ENCODE measurements at regions not wholly inside any gene's neighbourhood (a gene's known extent, or its start where the extent isn't known, plus 50 kb on each side); places are given as distances from the start of the nearest gene placed in this dataset.
"Not testable (repeated sequence)": the region's sequence is repeated elsewhere in the genome, so short reads cannot be mapped to it uniquely, and the experiment has no call there.

DNA sequence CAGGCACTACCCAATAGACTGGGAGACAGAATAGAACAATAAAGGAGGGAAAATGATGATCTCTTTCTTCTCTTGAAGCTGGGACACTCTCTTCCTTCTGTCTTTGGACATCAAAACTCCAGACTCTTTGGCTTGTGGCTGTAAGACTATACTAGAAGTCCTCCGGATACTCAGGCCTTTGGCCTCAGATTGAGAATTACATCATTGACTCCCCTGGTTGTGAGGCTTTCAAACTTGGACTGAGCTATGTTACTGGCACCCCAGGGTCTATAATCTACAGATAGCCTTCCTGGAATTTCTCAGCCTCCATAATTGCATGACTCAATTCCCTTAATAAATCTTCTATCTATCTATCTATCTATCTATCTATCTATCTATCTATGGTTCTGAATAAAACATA, 294.2 kb upstream of the CT83 start:
- no peaks in the 10 kb centered on the region for H3K36me3 Mint-ChIP-seq (ENCODE audit: unreplicated experiment)
- H3K4me1 Mint-ChIP-seq (ENCODE audit: unreplicated experiment), result no peaks in the 10 kb centered on the region

GRCh38 chrX:116749943-116750342, 287.2 kb upstream of the CT83 start:
- DNase-seq (ENCODE audit: extremely low spot score, unreplicated experiment), result no peak

More for the DNA sequence above, 294.2 kb upstream of the CT83 start:
- no peaks in the 10 kb centered on the region for H3K27me3 Mint-ChIP-seq (ENCODE audit: unreplicated experiment)
- TF ChIP-seq, protein P1, sequence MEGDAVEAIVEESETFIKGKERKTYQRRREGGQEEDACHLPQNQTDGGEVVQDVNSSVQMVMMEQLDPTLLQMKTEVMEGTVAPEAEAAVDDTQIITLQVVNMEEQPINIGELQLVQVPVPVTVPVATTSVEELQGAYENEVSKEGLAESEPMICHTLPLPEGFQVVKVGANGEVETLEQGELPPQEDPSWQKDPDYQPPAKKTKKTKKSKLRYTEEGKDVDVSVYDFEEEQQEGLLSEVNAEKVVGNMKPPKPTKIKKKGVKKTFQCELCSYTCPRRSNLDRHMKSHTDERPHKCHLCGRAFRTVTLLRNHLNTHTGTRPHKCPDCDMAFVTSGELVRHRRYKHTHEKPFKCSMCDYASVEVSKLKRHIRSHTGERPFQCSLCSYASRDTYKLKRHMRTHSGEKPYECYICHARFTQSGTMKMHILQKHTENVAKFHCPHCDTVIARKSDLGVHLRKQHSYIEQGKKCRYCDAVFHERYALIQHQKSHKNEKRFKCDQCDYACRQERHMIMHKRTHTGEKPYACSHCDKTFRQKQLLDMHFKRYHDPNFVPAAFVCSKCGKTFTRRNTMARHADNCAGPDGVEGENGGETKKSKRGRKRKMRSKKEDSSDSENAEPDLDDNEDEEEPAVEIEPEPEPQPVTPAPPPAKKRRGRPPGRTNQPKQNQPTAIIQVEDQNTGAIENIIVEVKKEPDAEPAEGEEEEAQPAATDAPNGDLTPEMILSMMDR (IDR thresholded peaks at IDR 0.05), result no peak
- H3K4me3 Mint-ChIP-seq (ENCODE audit: unreplicated experiment), result no peak overlapping the region
- H3K27ac Mint-ChIP-seq (ENCODE audit: unreplicated experiment), result no peak overlapping the region
- DNase-seq (ENCODE audit: extremely low spot score, unreplicated experiment), result no peak
- H3K9me3 Mint-ChIP-seq (ENCODE audit: unreplicated experiment), result peaks cover 14% of the 10 kb centered on the region

GRCh38 chrX:116732214-116732613, 269.4 kb upstream of the CT83 start:
- H3K9me3 Mint-ChIP-seq (ENCODE audit: unreplicated experiment), result peaks cover 4% of the 10 kb centered on the region
- TF ChIP-seq, protein P1 (IDR thresholded peaks at IDR 0.05), result no peak
- no peaks in the 10 kb centered on the region for H3K4me1 Mint-ChIP-seq (ENCODE audit: unreplicated experiment)
- H3K4me3 Mint-ChIP-seq (ENCODE audit: unreplicated experiment), result no peak overlapping the region
- no peak overlapping the region for H3K27ac Mint-ChIP-seq (ENCODE audit: unreplicated experiment)
- DNase-seq (ENCODE audit: extremely low spot score, unreplicated experiment), result no peak
- no peaks in the 10 kb centered on the region for H3K36me3 Mint-ChIP-seq (ENCODE audit: unreplicated experiment)
- no peaks in the 10 kb centered on the region for H3K27me3 Mint-ChIP-seq (ENCODE audit: unreplicated experiment)

More at GRCh38 chrX:116749943-116750342, 287.2 kb upstream of the CT83 start:
- Mint-ChIP-seq H3K4me3 (ENCODE audit: unreplicated experiment) (no peak overlapping the region), H3K27ac (ENCODE audit: unreplicated experiment) (no peak overlapping the region), H3K4me1 (ENCODE audit: unreplicated experiment) (no peaks in the 10 kb centered on the region), H3K9me3 (ENCODE audit: unreplicated experiment) (peaks cover 40% of the 10 kb centered on the region), H3K36me3 (ENCODE audit: unreplicated experiment) (no peaks in the 10 kb centered on the region), H3K27me3 (ENCODE audit: unreplicated experiment) (no peaks in the 10 kb centered on the region)
- TF ChIP-seq, protein P1 (IDR thresholded peaks at IDR 0.05), result no peak

- Mint-ChIP-seq H3K27ac (ENCODE audit: unreplicated experiment) (no peak overlapping the region), H3K27me3 (ENCODE audit: unreplicated experiment) (no peaks in the 10 kb centered on the region), H3K36me3 (ENCODE audit: unreplicated experiment) (no peaks in the 10 kb centered on the region), H3K9me3 (ENCODE audit: unreplicated experiment) (peaks cover 24% of the 10 kb centered on the region), H3K4me3 (ENCODE audit: unreplicated experiment) (no peak overlapping the region), H3K4me1 (ENCODE audit: unreplicated experiment) (no peaks in the 10 kb centered on the region)
- TF ChIP-seq, protein P1 (IDR thresholded peaks at IDR 0.05), result no peak
- no peak for DNase-seq (ENCODE audit: extremely low spot score, unreplicated experiment)
These were observed 264.0 kb upstream of the CT83 start for GRCh38 chrX:116726806-116727205.

DNA sequence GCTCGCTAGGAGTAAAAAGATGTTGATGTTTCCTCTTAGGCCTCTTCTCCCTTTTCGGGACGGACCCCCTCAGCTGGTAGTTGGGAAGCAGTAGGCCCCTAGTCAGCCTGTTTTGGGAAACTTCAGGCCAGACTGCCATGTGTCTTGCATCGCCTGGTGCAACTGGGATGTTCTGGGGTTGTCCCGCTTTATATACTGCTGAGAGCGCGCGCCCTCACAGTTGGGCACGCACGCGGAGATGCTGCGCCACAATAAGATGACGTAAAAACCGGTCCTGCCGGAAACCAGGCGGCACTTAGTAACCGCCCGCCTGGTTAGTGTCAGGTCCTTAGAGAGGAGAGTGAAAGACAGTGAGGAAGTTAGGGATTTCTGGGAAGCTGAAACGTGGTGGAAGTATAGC, 231.3 kb upstream of the CT83 start:
- Mint-ChIP-seq H3K36me3 (ENCODE audit: unreplicated experiment) (no peaks in the 10 kb centered on the region), H3K27ac (ENCODE audit: unreplicated experiment) (no peak overlapping the region), H3K9me3 (ENCODE audit: unreplicated experiment) (peaks cover 4% of the 10 kb centered on the region), H3K4me3 (ENCODE audit: unreplicated experiment) (no peak overlapping the region), H3K27me3 (ENCODE audit: unreplicated experiment) (no peaks in the 10 kb centered on the region), H3K4me1 (ENCODE audit: unreplicated experiment) (no peaks in the 10 kb centered on the region)
- DNase-seq (ENCODE audit: extremely low spot score, unreplicated experiment), result no peak
- TF ChIP-seq, protein P1 (IDR thresholded peaks at IDR 0.05), result no peak

DNA sequence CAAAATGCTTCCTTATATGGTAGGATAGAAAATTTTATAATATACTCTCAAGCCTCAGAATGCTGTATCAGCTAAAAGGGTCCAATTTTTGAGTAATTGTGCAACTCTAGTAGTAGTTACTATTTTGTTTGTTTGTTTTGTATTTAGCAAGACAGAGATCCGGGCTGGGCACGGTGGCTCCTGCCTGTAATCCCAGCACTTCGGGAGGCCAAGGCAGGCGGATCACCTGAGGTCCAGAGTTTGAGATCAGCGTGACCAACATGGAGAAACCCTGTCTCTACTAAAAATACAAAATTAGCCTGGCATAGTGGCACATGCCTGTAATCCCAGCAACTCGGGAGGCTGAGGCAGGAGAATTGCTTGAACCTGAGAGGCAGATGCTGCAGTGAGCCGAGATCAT, 216.8 kb upstream of the CT83 start:
- H3K27ac Mint-ChIP-seq (ENCODE audit: unreplicated experiment); H3K27me3 Mint-ChIP-seq (ENCODE audit: unreplicated experiment); H3K4me3 Mint-ChIP-seq (ENCODE audit: unreplicated experiment); DNase-seq (ENCODE audit: extremely low spot score, unreplicated experiment); H3K36me3 Mint-ChIP-seq (ENCODE audit: unreplicated experiment); H3K4me1 Mint-ChIP-seq (ENCODE audit: unreplicated experiment); H3K9me3 Mint-ChIP-seq (ENCODE audit: unreplicated experiment): not testable (repeated sequence)
